ENCODE measurements at regions not wholly inside any gene's neighbourhood (a gene's known extent, or its start where the extent isn't known, plus 50 kb on each side); places are given as distances from the start of the nearest gene placed in this dataset.

- no peak for TF ChIP-seq POLR2AphosphoS5 (IDR thresholded peaks at IDR 0.05; ENCODE audit: low read depth, low read length)
- no peak for TF ChIP-seq POLR2A (IDR thresholded peaks at IDR 0.05; ENCODE audit: low read depth, low read length)
Measured at GRCh38 chr6:90739802-90740201, 152.9 kb upstream of the MAP3K7 start.
